K562 (cell line): ENCODE measurements at regions not wholly inside any gene's neighbourhood (a gene's known extent, or its start where the extent isn't known, plus 50 kb on each side); places are given as distances from the start of the nearest gene placed in this dataset.

ENCODE experiments used
- ATAC-seq: fragments of 200-7000 bp; cut with Tn5 transposase; 3 replicates; pipeline ENCODE4 v1.9.1; 2020; ENCODE audit warnings: moderate library complexity
- BruUV-seq: library from RNA; stranded (reverse); fragments of 400-500 nt; replicated peaks from 2 replicates; lab custom pipeline; 2021; lab: Mats Ljungman, UMichigan
- CTCF ChIA-PET: fragments of 300-600 bp; formaldehyde crosslinking; extraction: SDS; loops from one replicate; lab custom pipeline; 2021; ENCODE audit warnings: low intra/inter-chr PET ratio; lab: Yijun Ruan, JAX
- POLR2A ChIA-PET: fragments of 300-600, 350-650 bp; sonication (Branson Sonifier 250); formaldehyde crosslinking; extraction: SDS; loops from one replicate; lab custom pipeline; 2021; ENCODE audit warnings: antibody characterized with exemption, inconsistent platforms; lab: Yijun Ruan, JAX
- DNase-seq, 4 experiments: peaks; one replicate each; pipeline versions ENCODE4 v3.0.0 to v3.0.0-alpha.2; 2011 to 2018; ENCODE audit warnings: low spot score in 3 of 4, mixed read lengths in 3 of 4; ENCODE audit errors: extremely low read depth in 1 of 4
- FAIRE-seq: peaks from 2 replicates; lab custom pipeline; 2011; peaks lifted over from hg19 to GRCh38; lab: Jason Lieb, UNC
- H2AFZ ChIP-seq: 2 replicates; pipeline ENCODE4 v1.6.0; 2011; ENCODE audit warnings: low read depth, low read length, control low read depth, inconsistent platforms
- H3K27ac ChIP-seq: fragments of 200-600 bp; 3 replicates; pipeline ENCODE4 v1.8.0; 2011; ENCODE audit warnings: low read depth, mild to moderate bottlenecking, control low read depth, inconsistent platforms, low read length, moderate library complexity, mixed read lengths; ENCODE audit errors: extremely low read depth
- H3K27me3 ChIP-seq, 2 experiments: fragments of 300-600 bp in 1 of 2; 2 replicates in 1 of 2; 3 replicates in 1 of 2; pipeline versions ENCODE4 v1.6.0 to v1.8.0; 2011; ENCODE audit warnings: inconsistent platforms in 2 of 2, low read length in 2 of 2, mild to moderate bottlenecking in 1 of 2, mixed read lengths in 1 of 2, moderate library complexity in 1 of 2; ENCODE audit not compliant: control insufficient read depth in 2 of 2, insufficient read depth in 2 of 2
- H3K36me3 ChIP-seq: fragments of 300-600 bp; 3 replicates; pipeline ENCODE4 v1.8.0; 2011; ENCODE audit warnings: mild to moderate bottlenecking, low read length, inconsistent platforms; ENCODE audit not compliant: control insufficient read depth, insufficient read depth
- H3K4me1 ChIP-seq, 2 experiments: fragments of 200-600 bp in 1 of 2; replicated peaks in 1 of 2; 2 replicates in 1 of 2; 3 replicates in 1 of 2; pipeline versions ENCODE4 v1.5.1 to v1.8.0; 2011; ENCODE audit warnings: inconsistent platforms in 2 of 2, low read length in 2 of 2, mild to moderate bottlenecking in 1 of 2, mixed read lengths in 1 of 2, moderate library complexity in 1 of 2; ENCODE audit not compliant: control insufficient read depth in 2 of 2, insufficient read depth in 2 of 2
- H3K4me2 ChIP-seq: 2 replicates; pipeline ENCODE4 v1.6.1; 2011; ENCODE audit warnings: low read length, control low read depth, inconsistent platforms, mixed read lengths; ENCODE audit not compliant: insufficient read depth
- H3K4me3 ChIP-seq: fragments of 200-600 bp; sonication (generic), shearing (Covaris generic); 2 replicates; pipeline ENCODE4 v1.5.1; 2016; ENCODE audit warnings: control low read depth, inconsistent platforms
- H3K79me2 ChIP-seq: fragments of 200-600 bp; 3 replicates; pipeline ENCODE4 v1.8.0; 2011; ENCODE audit warnings: low read length, inconsistent platforms; ENCODE audit not compliant: control insufficient read depth, insufficient read depth
- H3K9ac ChIP-seq, 2 experiments: 2 replicates each; pipeline versions ENCODE4 v1.6.0 to v1.6.1; 2011; ENCODE audit warnings: low read depth in 2 of 2, low read length in 2 of 2, control low read depth in 1 of 2, inconsistent platforms in 1 of 2, mild to moderate bottlenecking in 1 of 2, mixed read lengths in 1 of 2; ENCODE audit not compliant: insufficient read depth in 1 of 2
- H3K9me1 ChIP-seq: one replicate; pipeline ENCODE4 v1.6.0; 2011; ENCODE audit warnings: inconsistent platforms, mild to moderate bottlenecking, low read length, moderate library complexity; ENCODE audit not compliant: control insufficient read depth, insufficient read depth
- H3K9me3 ChIP-seq: replicated peaks from 2 replicates; pipeline ENCODE4 v1.5.1; 2011; ENCODE audit warnings: low read depth, low read length, inconsistent platforms; ENCODE audit not compliant: control insufficient read depth, insufficient read depth
- H4K20me1 ChIP-seq: replicated peaks from 2 replicates; pipeline ENCODE4 v1.6.1; 2011; ENCODE audit warnings: low read length, inconsistent platforms, mixed read lengths; ENCODE audit not compliant: control insufficient read depth, insufficient read depth
- CBFB ChIP-seq: sonication (generic); formaldehyde crosslinking; IDR thresholded peaks from 2 replicates; pipeline ENCODE4 v1.4.0; 2020; ENCODE audit warnings: mild to moderate bottlenecking, missing genetic modification reagents
- DPF2 ChIP-seq: fragments of 450-650 bp; IDR thresholded peaks from 2 replicates; pipeline ENCODE4 v1.6.1; 2016
- FOXJ3 ChIP-seq: sonication (generic); formaldehyde crosslinking; IDR thresholded peaks from 2 replicates; pipeline ENCODE4 v1.4.0; 2020; ENCODE audit warnings: mild to moderate bottlenecking, missing genetic modification reagents
- GABPA ChIP-seq: fragments of 200-800 bp; sonication (Bioruptor generic); conservative IDR thresholded peaks from 2 replicates; pipeline ENCODE4 v1.6.1; 2016; ENCODE audit warnings: low read depth, missing genetic modification characterization, missing compliant biosample characterization
- GATAD2B ChIP-seq: fragments of 450-650 bp; IDR thresholded peaks from 2 replicates; pipeline ENCODE4 v1.6.1; 2017; ENCODE audit warnings: mild to moderate bottlenecking, borderline replicate concordance
- HDAC1 ChIP-seq, 2 experiments: fragments of 450-650 bp; IDR thresholded peaks; 2 replicates each; pipeline ENCODE4 v1.6.1; 2016 to 2017; ENCODE audit warnings: inconsistent platforms in 1 of 2, mild to moderate bottlenecking in 1 of 2, moderate library complexity in 1 of 2
- JUN ChIP-seq, 2 experiments: sonication (generic) in 1 of 2; formaldehyde crosslinking in 1 of 2; IDR thresholded peaks; 2 replicates each; pipeline versions ENCODE4 v1.6.1 to v1.8.0; 2012 to 2022; ENCODE audit warnings: borderline replicate concordance in 2 of 2, mild to moderate bottlenecking in 2 of 2, improper control_type of control experiment in 1 of 2, low read depth in 1 of 2, low read length in 1 of 2, missing genetic modification reagents in 1 of 2
- NFRKB ChIP-seq: fragments of 450-650 bp; IDR thresholded peaks from 2 replicates; pipeline ENCODE4 v1.6.1; 2016; ENCODE audit warnings: low read depth
- POLR2B ChIP-seq: fragments of 450-650 bp; IDR thresholded peaks from 2 replicates; pipeline ENCODE4 v1.6.1; 2018; ENCODE audit warnings: low read depth; ENCODE audit not compliant: partially characterized antibody
- RCOR1 ChIP-seq, 2 experiments: IDR thresholded peaks; 2 replicates each; pipeline ENCODE4 v1.6.1; 2012; ENCODE audit warnings: low read depth in 2 of 2, low read length in 2 of 2, borderline replicate concordance in 1 of 2, improper control_type of control experiment in 1 of 2
- TEAD4 ChIP-seq, 2 experiments: sonication (generic) in 1 of 2; formaldehyde crosslinking in 1 of 2; IDR thresholded peaks; 2 replicates each; pipeline versions ENCODE4 v1.6.1 to v1.8.0; 2012 to 2022; ENCODE audit warnings: borderline replicate concordance in 1 of 2, inconsistent platforms in 1 of 2, low read length in 1 of 2, mild to moderate bottlenecking in 1 of 2, missing genetic modification reagents in 1 of 2
- ZNF668 ChIP-seq: fragments of 250-450 bp; sonication (Bioruptor Pico); IDR thresholded peaks from 2 replicates; pipeline ENCODE4 v1.8.0; 2022; ENCODE audit warnings: mild to moderate bottlenecking, inconsistent platforms
- WGBS: fragments of 100-300 bp; shearing (Covaris generic); methylation state at CpG from one replicate; pipeline ENCODE4 v1.1.6; 2016; ENCODE audit warnings: low coverage, mixed read lengths; ENCODE audit not compliant: insufficient coverage; ENCODE audit errors: missing lambda C conversion rate; 5-methylcytosine and 5-hydroxymethylcytosine counted together
- in situ Hi-C: fragments of 300-500 bp; cut with MboI; formaldehyde crosslinking; loops from 4 replicates; pipeline ENCODE4 v1.15.0; 2018; ENCODE audit warnings: inconsistent platforms, mixed read lengths
- intact Hi-C: fragments of 100-400 bp; cut with micrococcal nuclease; formaldehyde crosslinking; loops from 2 replicates; pipeline ENCODE4 v1.14.2; 2022
- TF ChIP-seq, protein P1 (sequence below): sonication (generic); formaldehyde crosslinking; IDR thresholded peaks from 2 replicates; pipeline ENCODE4 v1.8.0; 2023; ENCODE audit warnings: mild to moderate bottlenecking, missing genetic modification reagents
- TF ChIP-seq, protein P2 (sequence below): IDR thresholded peaks from 2 replicates; pipeline ENCODE4 v1.6.1; 2012; ENCODE audit warnings: low read depth, low read length, improper control_type of control experiment, borderline replicate concordance

DNA sequence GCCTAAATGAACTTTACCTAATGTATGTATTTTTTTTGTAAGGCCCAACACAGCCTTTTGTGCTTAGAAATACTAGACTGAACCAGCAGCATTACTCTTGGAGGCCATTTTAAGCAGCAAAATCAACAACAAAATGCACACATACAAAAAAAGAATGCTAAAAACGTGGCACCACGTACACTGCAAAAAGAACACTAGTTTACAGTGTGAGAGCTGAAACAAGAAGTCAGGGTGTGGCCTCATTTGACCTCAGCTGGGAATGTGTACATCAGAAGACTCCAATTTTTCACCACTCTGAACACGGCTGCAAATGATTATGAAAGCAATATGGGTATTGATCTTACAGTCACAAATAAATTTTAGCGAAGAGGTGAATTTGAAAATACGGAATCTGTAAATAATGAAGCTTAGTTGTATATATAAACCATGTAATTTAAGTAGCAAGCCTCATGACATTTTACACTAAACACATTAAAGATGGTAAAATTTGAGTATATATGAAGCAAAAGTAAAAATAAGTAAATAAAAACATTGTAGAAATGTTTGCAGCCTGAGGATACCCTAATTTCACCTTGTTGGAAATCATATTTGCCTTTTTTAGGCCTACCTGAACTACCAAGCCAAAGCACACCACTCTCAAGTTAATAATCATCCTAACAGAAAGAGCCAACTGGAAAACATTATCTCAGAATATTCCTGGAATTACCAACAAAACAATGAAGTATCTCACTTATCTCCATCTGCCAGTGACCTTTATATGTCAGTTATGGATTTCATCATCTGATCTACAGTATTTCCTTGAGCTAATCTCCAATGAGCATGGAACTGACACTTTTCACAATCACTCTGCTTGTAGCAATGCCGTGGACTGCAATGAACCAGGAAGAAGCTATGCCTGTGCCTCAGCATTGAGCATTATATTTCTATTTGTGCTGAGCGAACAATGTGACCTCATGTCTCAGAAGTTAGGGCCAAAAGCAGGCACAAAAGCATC lies 319.5 kb upstream of the FAT3 start:
- peak; percentile 57 for FAIRE-seq
- H4K20me1 ChIP-seq, result no peaks in the 10 kb centered on the region
- peak; percentile 90 for ATAC-seq
- in situ Hi-C loops (no loop called here), intact Hi-C loops (loop anchor here (2.0 kb wide), 1 partner anchor 112 kb away; no protein-coding TSS in a partner anchor)
- H3K9ac ChIP-seq, result peak overlapping the region in 1 of 2 experiments; percentile 10; a peak in 1 of 4 replicates
- POLR2A ChIA-PET, result interaction anchor here (0.8 to 1.5 kb wide), 5 partner anchors 9 to 37 kb away, joined by 3 to 4 read pairs (median 3); no protein-coding TSS in a partner anchor
- H3K4me2 ChIP-seq, result peak overlapping the region; percentile 48; the same call in 1 of the 2 replicates
- no TSS peak for BruUV-seq
- DNase-seq, result peak; percentile 8 to 54 (median 19)
- no peaks in the 10 kb centered on the region for H3K9me1 ChIP-seq
- H3K27me3 ChIP-seq, result no peaks in the 10 kb centered on the region
- peaks cover 4% of the 10 kb centered on the region; the same call in 1 of the 2 replicates for H3K9me3 ChIP-seq
- WGBS, result 5% methylated on average over 7 of the region's 7 CpGs
- no peaks in the 10 kb centered on the region for H3K79me2 ChIP-seq
- H3K36me3 ChIP-seq, result no peaks in the 10 kb centered on the region
- no peak overlapping the region for H3K4me3 ChIP-seq
- CTCF ChIA-PET, result no interaction called here
- peaks cover 0 to 24% of the 10 kb centered on the region in 2 experiments; a peak in 3 of 5 replicates for H3K4me1 ChIP-seq
- peak overlapping the region; percentile 80 for H3K27ac ChIP-seq
- peak overlapping the region; percentile 80 for H2AFZ ChIP-seq
- no peak for TF ChIP-seq GABPA (tag)
- TF ChIP-seq POLR2B, result no peak
- no peak for TF ChIP-seq GATAD2B
- no peak for TF ChIP-seq CBFB (CRISPR knock-in tag)
- TF ChIP-seq RCOR1 (IDR thresholded peaks at IDR 0.05; ENCODE audit: borderline replicate concordance in 1 of 2, low read depth in 2 of 2, low read length in 2 of 2), result peak in 1 of 2 experiments; percentile 57; a peak in 1 of 4 replicates
- TF ChIP-seq JUN (IDR thresholded peaks at IDR 0.05; ENCODE audit: borderline replicate concordance, low read depth, low read length), result 0 out of 2 replicates have a peak, but pooled peaks have one; percentile 28
- TF ChIP-seq JUN (CRISPR knock-in tag; IDR thresholded peaks at IDR 0.05; ENCODE audit: borderline replicate concordance), result no peak
- TF ChIP-seq NFRKB, result peak; percentile 30
- TF ChIP-seq, protein P1, sequence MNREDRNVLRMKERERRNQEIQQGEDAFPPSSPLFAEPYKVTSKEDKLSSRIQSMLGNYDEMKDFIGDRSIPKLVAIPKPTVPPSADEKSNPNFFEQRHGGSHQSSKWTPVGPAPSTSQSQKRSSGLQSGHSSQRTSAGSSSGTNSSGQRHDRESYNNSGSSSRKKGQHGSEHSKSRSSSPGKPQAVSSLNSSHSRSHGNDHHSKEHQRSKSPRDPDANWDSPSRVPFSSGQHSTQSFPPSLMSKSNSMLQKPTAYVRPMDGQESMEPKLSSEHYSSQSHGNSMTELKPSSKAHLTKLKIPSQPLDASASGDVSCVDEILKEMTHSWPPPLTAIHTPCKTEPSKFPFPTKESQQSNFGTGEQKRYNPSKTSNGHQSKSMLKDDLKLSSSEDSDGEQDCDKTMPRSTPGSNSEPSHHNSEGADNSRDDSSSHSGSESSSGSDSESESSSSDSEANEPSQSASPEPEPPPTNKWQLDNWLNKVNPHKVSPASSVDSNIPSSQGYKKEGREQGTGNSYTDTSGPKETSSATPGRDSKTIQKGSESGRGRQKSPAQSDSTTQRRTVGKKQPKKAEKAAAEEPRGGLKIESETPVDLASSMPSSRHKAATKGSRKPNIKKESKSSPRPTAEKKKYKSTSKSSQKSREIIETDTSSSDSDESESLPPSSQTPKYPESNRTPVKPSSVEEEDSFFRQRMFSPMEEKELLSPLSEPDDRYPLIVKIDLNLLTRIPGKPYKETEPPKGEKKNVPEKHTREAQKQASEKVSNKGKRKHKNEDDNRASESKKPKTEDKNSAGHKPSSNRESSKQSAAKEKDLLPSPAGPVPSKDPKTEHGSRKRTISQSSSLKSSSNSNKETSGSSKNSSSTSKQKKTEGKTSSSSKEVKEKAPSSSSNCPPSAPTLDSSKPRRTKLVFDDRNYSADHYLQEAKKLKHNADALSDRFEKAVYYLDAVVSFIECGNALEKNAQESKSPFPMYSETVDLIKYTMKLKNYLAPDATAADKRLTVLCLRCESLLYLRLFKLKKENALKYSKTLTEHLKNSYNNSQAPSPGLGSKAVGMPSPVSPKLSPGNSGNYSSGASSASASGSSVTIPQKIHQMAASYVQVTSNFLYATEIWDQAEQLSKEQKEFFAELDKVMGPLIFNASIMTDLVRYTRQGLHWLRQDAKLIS (CRISPR knock-in tag), result no peak
- TF ChIP-seq, protein P2, sequence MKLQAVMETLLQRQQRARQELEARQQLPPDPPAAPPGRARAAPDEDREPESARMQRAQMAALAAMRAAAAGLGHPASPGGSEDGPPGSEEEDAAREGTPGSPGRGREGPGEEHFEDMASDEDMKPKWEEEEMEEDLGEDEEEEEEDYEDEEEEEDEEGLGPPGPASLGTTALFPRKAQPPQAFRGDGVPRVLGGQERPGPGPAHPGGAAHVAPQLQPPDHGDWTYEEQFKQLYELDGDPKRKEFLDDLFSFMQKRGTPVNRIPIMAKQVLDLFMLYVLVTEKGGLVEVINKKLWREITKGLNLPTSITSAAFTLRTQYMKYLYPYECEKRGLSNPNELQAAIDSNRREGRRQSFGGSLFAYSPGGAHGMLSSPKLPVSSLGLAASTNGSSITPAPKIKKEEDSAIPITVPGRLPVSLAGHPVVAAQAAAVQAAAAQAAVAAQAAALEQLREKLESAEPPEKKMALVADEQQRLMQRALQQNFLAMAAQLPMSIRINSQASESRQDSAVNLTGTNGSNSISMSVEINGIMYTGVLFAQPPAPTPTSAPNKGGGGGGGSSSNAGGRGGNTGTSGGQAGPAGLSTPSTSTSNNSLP, result peak; percentile 58; the same call in 1 of the 2 replicates
- TF ChIP-seq DPF2, result peak; percentile 79
- TF ChIP-seq ZNF668 (CRISPR knock-in tag), result no peak
- TF ChIP-seq FOXJ3 (CRISPR knock-in tag), result no peak
- 0 out of 4 replicates have a peak, but pooled peaks of 1 of the 2 experiments have one; percentile 40 for TF ChIP-seq HDAC1 (IDR thresholded peaks at IDR 0.05)
- peak; percentile 77 for TF ChIP-seq TEAD4 (IDR thresholded peaks at IDR 0.05; ENCODE audit: low read length)
- no peak for TF ChIP-seq TEAD4 (CRISPR knock-in tag; IDR thresholded peaks at IDR 0.05; ENCODE audit: borderline replicate concordance)
